Small intestine (tissue), 7 donors: ENCODE measurements at regions not wholly inside any gene's neighbourhood (a gene's known extent, or its start where the extent isn't known, plus 50 kb on each side); places are given as distances from the start of the nearest gene placed in this dataset.

ENCODE experiments used
- DNase-seq, 2 donors: peaks; one replicate each; pipeline versions ENCODE4 v3.0.0 to v3.0.0-alpha.2; 2013
- FAIRE-seq: peaks from 2 replicates; lab custom pipeline; 2012; peaks lifted over from hg19 to GRCh38; lab: Jason Lieb, UNC
- H3K27ac ChIP-seq, 3 donors: one replicate each; pipeline ENCODE4 v1.5.1; 2013; ENCODE audit warnings: low read length in 2 of 3, mild to moderate bottlenecking in 2 of 3, control low read depth in 1 of 3, inconsistent platforms in 1 of 3, low read depth in 1 of 3, moderate library complexity in 1 of 3
- H3K27me3 ChIP-seq, 3 donors: one replicate each; pipeline ENCODE4 v1.6.1; 2013; ENCODE audit warnings: low read length in 3 of 3, inconsistent platforms in 1 of 3; ENCODE audit not compliant: control insufficient read depth in 3 of 3, insufficient read depth in 3 of 3
- H3K36me3 ChIP-seq, 3 donors: one replicate each; pipeline ENCODE4 v1.6.1; 2013; ENCODE audit warnings: low read length in 3 of 3, inconsistent platforms in 1 of 3, low read depth in 1 of 3, mild to moderate bottlenecking in 1 of 3, moderate library complexity in 1 of 3; ENCODE audit not compliant: control insufficient read depth in 3 of 3, insufficient read depth in 2 of 3
- H3K4me1 ChIP-seq, 3 donors: one replicate each; pipeline ENCODE4 v1.6.1; 2013; ENCODE audit warnings: low read length in 2 of 3, inconsistent platforms in 1 of 3, low read depth in 1 of 3, mild to moderate bottlenecking in 1 of 3, moderate library complexity in 1 of 3; ENCODE audit not compliant: control insufficient read depth in 3 of 3, insufficient read depth in 2 of 3
- H3K4me3 ChIP-seq, 3 donors: one replicate each; pipeline ENCODE4 v1.5.1; 2013; ENCODE audit warnings: low read length in 3 of 3, control low read depth in 1 of 3, inconsistent platforms in 1 of 3, low read depth in 1 of 3, mild to moderate bottlenecking in 1 of 3, moderate library complexity in 1 of 3
- H3K9me3 ChIP-seq, 2 donors: one replicate each; pipeline ENCODE4 v1.6.1; 2013; ENCODE audit warnings: low read depth in 1 of 2, low read length in 1 of 2; ENCODE audit not compliant: control insufficient read depth in 2 of 2, insufficient read depth in 1 of 2
- WGBS, 3 donors: extraction: QIAGEN DNeasy Blood & Tissue Kit; methylation state at CpG; one replicate each; pipeline ENCODE4 v1.1.7; 2013; 5-methylcytosine and 5-hydroxymethylcytosine counted together
- donor health status: healthy with polysubstance abuse.
- donor health status: control.
- donor health status: control.
- donor health status: Bipolar disorder and iron deficiency.
- donor health status: healthy.

DNA sequence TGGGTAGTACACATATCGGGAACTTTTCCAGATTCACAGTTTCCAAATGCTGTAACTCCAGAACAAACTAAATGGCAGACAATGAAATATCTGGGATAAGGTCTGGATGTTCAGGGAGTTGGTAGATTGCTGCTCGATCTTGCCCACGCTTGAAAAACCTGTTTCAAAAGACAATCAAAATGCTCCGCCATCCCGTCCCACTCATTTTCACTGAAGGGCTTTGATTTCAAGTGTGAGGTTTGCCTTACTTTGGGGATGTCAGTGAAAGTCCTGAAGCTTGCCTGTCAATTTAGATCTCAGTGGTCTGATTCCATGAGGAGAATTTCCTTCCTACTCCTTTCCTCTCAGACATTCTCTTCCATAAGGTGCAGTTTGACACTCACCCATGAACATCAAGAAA lies 236.3 kb upstream of the KCNK2 start:
- Histone ChIP-seq H3K9me3 (no peaks in the 10 kb centered on the region), H3K27me3 (no peaks in the 10 kb centered on the region), H3K4me3 (no peak overlapping the region), H3K4me1 (no peaks in the 10 kb centered on the region), H3K36me3 (no peaks in the 10 kb centered on the region), H3K27ac (no peak overlapping the region)
- FAIRE-seq (no peak), DNase-seq (no peak)
- 78 to 86% (median 80%) methylated on average over 5 of the region's 5 CpGs for WGBS, 3 donors

DNA sequence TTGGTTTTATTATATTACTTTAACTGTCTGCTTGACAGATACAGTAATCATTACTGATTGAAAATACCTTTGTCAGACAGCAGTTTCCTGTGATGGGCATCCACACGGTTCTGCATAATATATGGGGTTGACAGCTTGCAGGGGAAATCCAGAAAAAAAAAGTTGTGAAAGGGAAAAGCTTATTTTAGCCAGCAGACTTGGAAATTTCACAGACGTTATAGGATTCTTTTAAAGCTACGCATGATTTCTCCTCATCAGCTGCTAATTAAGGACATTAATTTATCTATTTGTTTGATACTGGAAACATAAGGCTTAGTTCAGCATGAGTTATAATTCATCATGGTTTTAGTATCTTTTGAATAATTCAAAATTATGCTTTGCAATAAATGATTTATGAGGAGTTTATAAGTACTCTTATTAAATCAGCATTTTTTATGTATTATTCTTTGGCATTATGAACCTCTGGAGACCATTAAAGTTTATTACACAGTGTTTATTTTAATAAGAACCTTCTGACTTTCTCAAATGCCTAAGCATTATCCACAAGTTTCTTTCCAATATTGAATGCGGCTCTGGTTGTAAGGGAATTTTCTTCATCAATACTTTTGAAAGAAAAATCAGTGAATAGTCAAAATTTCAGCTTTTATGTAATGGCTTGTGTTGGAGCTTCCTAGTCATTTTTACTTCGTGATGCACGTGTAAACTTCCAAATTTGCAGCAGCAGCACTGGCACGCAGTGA lies 235.3 kb upstream of the KCNK2 start:
- Histone ChIP-seq H3K27me3 (no peaks in the 10 kb centered on the region), H3K4me3 (no peak overlapping the region), H3K9me3 (no peaks in the 10 kb centered on the region), H3K36me3 (no peaks in the 10 kb centered on the region), H3K4me1 (no peaks in the 10 kb centered on the region), H3K27ac (no peak overlapping the region)
- FAIRE-seq (no peak), DNase-seq (no peak)
- WGBS, 3 donors, result 48 to 68% (median 60%) methylated on average over 7 of the region's 7 CpGs

DNA sequence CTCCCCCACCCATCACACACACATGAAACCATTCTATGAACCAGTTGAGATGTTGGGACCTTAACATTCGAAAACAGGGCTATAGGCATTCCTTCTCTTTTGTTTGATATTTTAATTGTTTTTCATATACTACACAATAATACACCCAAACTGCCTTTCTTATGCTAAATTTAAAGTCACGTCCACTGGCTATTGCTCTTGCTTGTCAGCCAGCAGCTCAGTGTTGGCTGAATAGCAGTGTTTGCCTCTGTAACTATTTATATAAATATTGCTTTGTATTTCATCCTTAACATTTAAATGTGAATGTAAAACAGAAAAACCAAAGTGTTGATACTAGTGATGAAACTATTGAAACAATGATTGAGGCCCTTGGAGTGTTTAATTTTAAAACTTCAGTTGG lies 234.4 kb upstream of the KCNK2 start:
- DNase-seq (no peak), FAIRE-seq (no peak)
- Histone ChIP-seq H3K27ac (no peak overlapping the region), H3K4me3 (no peak overlapping the region), H3K9me3 (no peaks in the 10 kb centered on the region), H3K27me3 (no peaks in the 10 kb centered on the region), H3K36me3 (no peaks in the 10 kb centered on the region), H3K4me1 (no peaks in the 10 kb centered on the region)
- 57 to 66% (median 61%) methylated on average over 2 of the region's 2 CpGs for WGBS, 3 donors

DNA sequence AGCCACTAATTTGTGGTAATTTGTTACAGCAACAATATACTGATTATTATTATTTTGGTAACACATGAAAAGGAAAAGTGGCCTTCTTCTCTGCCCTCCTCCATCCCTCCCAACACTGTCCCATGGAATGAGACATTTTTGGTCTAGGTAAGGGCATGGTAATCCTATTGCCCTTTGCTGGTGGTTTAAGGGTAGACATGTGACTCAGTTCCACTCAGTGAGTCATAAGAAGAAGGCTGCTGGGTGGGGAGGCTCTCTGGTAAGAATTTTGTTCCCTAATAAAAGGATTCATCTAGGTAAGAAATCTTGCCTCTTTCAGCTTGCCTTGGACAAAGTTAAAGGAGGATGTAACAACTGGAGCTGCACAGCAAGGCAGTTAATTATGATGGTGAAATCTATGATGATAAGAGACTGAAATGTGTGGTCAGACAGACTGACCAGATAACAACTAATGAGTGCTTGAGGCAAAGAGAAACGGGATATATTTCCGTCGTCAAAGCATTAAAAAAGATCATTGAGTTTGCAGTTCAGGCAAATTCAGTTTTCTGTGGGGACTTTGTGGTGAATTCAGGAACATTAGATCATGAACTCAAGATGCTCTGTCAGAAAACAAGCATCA lies 232.0 kb upstream of the KCNK2 start:
- Histone ChIP-seq H3K9me3 (no peaks in the 10 kb centered on the region), H3K27ac (no peak overlapping the region), H3K36me3 (no peaks in the 10 kb centered on the region), H3K4me3 (no peak overlapping the region), H3K4me1 (no peaks in the 10 kb centered on the region), H3K27me3 (no peaks in the 10 kb centered on the region)
- DNase-seq (no peak), FAIRE-seq (no peak)
- WGBS, 3 donors, result 87 to 88% (median 87%) methylated on average over 3 of the region's 3 CpGs

DNA sequence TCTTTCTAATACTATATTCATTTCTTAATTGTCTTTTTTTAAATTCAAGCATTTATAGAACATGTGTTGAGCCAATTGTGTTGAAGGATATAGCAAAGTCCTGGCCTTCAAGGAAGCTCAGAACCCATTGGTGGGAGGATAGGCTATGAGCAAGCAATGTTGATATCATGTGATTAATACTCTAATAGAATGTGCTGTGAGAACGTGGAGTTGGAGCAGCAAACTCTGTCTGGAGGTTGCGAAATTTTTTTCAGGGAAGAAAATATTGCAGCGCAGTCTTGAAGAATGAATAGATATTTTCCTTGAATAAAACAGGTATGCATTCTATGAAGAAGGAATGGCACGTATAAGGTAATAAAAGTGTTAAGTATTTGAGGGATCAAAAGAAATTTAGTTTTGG lies 229.2 kb upstream of the KCNK2 start:
- no peaks in the 10 kb centered on the region for H3K9me3 ChIP-seq
- H3K4me3 ChIP-seq, result no peak overlapping the region
- no peak overlapping the region for H3K27ac ChIP-seq
- 80 to 84% (median 81%) methylated on average over 4 of the region's 4 CpGs for WGBS, 3 donors
- H3K27me3 ChIP-seq, result no peaks in the 10 kb centered on the region
- FAIRE-seq, result no peak
- H3K4me1 ChIP-seq, result no peaks in the 10 kb centered on the region
- no peaks in the 10 kb centered on the region for H3K36me3 ChIP-seq
- no peak for DNase-seq

DNA sequence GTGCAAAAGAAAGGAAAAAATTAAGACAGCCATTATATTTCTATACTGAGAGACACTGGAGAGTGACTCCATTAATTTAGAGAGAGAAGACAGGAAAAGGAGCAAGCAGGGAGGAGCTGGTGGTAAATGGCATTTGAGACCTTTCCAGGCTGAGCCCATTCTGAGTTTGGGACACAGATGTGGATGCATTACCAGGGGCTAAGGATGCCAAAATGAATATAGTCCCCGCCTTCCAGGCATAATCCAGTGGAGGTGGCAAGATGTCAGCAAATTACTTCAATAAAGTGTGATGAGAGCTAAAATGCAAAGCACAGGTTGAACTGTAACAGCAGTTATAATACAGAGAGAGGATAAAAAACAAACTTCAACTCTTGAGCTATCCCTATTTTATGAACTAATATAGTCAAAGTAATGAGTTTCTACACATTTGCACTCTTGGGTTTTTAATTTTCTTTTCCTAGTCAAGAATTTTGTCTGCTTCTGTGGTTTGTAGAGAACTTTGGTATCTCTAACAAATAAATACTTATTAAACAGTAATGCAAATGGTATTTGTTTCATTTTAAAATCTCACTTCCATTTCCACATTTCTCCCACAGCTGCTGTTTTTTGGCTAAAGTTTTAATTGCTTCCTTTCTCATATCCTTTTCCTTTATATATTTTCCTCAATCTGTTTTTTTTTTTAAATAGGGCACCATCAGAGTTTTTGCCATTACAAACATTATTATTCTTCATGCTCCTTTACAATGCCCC lies 228.2 kb upstream of the KCNK2 start:
- no peaks in the 10 kb centered on the region for H3K9me3 ChIP-seq
- 72 to 91% (median 89%) methylated on average over 1 of the region's 1 CpG for WGBS, 3 donors
- no peaks in the 10 kb centered on the region for H3K27me3 ChIP-seq
- H3K4me3 ChIP-seq, result no peak overlapping the region
- FAIRE-seq, result no peak
- no peaks in the 10 kb centered on the region for H3K36me3 ChIP-seq
- H3K4me1 ChIP-seq, result no peaks in the 10 kb centered on the region
- DNase-seq, result no peak
- H3K27ac ChIP-seq, result no peak overlapping the region

DNA sequence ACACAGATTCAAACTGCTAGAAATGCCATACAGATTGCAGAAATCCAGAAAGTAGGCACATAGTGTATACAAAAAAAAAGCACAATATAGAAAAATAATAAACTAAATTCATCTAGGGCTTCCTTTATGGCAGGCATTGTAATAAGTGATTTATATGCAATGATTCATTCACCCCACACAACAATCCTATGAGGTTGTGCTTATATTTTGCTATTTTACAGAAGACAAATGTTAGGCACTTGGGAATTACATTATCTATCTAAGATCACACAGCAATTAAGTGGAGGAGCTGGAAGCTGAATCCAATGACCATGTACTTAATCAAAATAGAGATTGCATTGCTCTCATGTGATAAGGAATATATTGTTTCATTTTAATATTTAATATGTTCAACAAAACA lies 225.7 kb upstream of the KCNK2 start:
- H3K4me3 ChIP-seq, result no peak overlapping the region
- no peaks in the 10 kb centered on the region for H3K4me1 ChIP-seq
- no peak overlapping the region for H3K27ac ChIP-seq
- DNase-seq, result no peak
- no peaks in the 10 kb centered on the region for H3K27me3 ChIP-seq
- H3K9me3 ChIP-seq, result no peaks in the 10 kb centered on the region
- no peak for FAIRE-seq
- H3K36me3 ChIP-seq, result no peaks in the 10 kb centered on the region

DNA sequence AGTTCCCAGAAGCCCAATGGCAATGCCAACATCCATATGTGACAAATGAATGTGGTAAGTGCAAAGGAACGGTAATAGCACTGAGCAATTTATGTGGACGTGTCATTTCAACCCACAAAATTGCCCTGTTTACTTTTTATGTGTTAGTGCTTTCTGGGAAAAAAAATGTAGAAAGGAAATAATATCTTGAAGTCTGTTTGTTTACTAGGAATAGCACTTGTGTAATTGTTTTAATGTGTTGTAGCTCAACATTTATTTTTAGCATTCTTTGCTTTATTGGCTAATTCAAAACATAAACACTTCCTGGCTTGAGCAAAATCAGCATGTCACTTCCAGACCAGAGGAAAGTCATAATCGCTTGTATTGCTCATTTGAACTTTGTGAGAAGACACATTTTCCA lies 224.8 kb upstream of the KCNK2 start:
- Histone ChIP-seq H3K4me1 (no peaks in the 10 kb centered on the region), H3K27me3 (no peaks in the 10 kb centered on the region), H3K4me3 (no peak overlapping the region), H3K27ac (no peak overlapping the region), H3K9me3 (no peaks in the 10 kb centered on the region), H3K36me3 (no peaks in the 10 kb centered on the region)
- DNase-seq, result no peak
- 47 to 73% (median 48%) methylated on average over 3 of the region's 3 CpGs for WGBS, 3 donors
- FAIRE-seq, result no peak
